ENCODE measurements at regions not wholly inside any gene's neighbourhood (a gene's known extent, or its start where the extent isn't known, plus 50 kb on each side); places are given as distances from the start of the nearest gene placed in this dataset.
A peak's percentile ranks its signal among the peaks of the same experiment; 100 is the strongest.
"Not testable (repeated sequence)": the region's sequence is repeated elsewhere in the genome, so short reads cannot be mapped to it uniquely, and the experiment has no call there.

- no peak for DNase-seq (ENCODE audit: low read depth)
These were observed 119.0 kb downstream of the AGTR2 start for GRCh38 chrX:116289592-116289991.

- peak; percentile 56 for DNase-seq (ENCODE audit: low read depth)
These were observed 119.8 kb downstream of the AGTR2 start for GRCh38 chrX:116290359-116290758.

GRCh38 chrX:116292183-116292582 is 121.6 kb downstream of the AGTR2 start:
- no peak for DNase-seq (ENCODE audit: low read depth)

GRCh38 chrX:116298956-116299355 is 128.4 kb downstream of the AGTR2 start:
- no peak for DNase-seq (ENCODE audit: low read depth)

- DNase-seq (ENCODE audit: low read depth) = no peak
These were observed 130.2 kb upstream of the SLC6A14 start for GRCh38 chrX:116306218-116306617.

GRCh38 chrX:116317409-116317808 is 119.0 kb upstream of the SLC6A14 start:
- DNase-seq (ENCODE audit: low read depth) = peak; percentile 8

GRCh38 chrX:116318672-116319071 is 117.7 kb upstream of the SLC6A14 start:
- peak; percentile 57 for DNase-seq (ENCODE audit: low read depth)

- DNase-seq (ENCODE audit: low read depth) = no peak
These were observed 114.7 kb upstream of the SLC6A14 start for GRCh38 chrX:116321711-116322110.

GRCh38 chrX:116332026-116332425 is 104.4 kb upstream of the SLC6A14 start:
- DNase-seq (ENCODE audit: low read depth) = not testable (repeated sequence)

GRCh38 chrX:116334797-116335196 is 101.6 kb upstream of the SLC6A14 start:
- DNase-seq (ENCODE audit: low read depth) = not testable (repeated sequence)

- DNase-seq (ENCODE audit: low read depth) = no peak
These were observed 97.0 kb upstream of the SLC6A14 start for GRCh38 chrX:116339407-116339806.

GRCh38 chrX:116342903-116343302 is 93.5 kb upstream of the SLC6A14 start:
- no peak for DNase-seq (ENCODE audit: low read depth)

GRCh38 chrX:116345958-116346357 is 90.4 kb upstream of the SLC6A14 start:
- DNase-seq (ENCODE audit: low read depth) = no peak

- DNase-seq (ENCODE audit: low read depth) = no peak
These were observed 79.1 kb upstream of the SLC6A14 start for GRCh38 chrX:116357329-116357728.

- no peak for DNase-seq (ENCODE audit: low read depth)
These were observed 57.4 kb upstream of the SLC6A14 start for GRCh38 chrX:116378961-116379360.

- peak; percentile 77 for DNase-seq (ENCODE audit: low read depth)
These were observed 56.6 kb upstream of the SLC6A14 start for GRCh38 chrX:116379854-116380253.

- no peak for DNase-seq (ENCODE audit: low read depth)
These were observed 51.9 kb upstream of the SLC6A14 start for GRCh38 chrX:116384406-116384954.
